Pancreas (tissue), 10 donors: ENCODE measurements at regions not wholly inside any gene's neighbourhood (a gene's known extent, or its start where the extent isn't known, plus 50 kb on each side); places are given as distances from the start of the nearest gene placed in this dataset.

ENCODE experiments used
- ATAC-seq, 4 donors: fragments of 200-7000 bp; cut with Tn5 transposase; one replicate each; pipeline versions ENCODE4 v1.8.0 to v1.9.1; 2020; ENCODE audit warnings: mild to moderate bottlenecking in 4 of 4, moderate library complexity in 4 of 4
- DNase-seq, 6 donors: peaks; one replicate each; pipeline ENCODE4 v3.0.0-alpha.2; 2020
- FAIRE-seq: peaks from 2 replicates; lab custom pipeline; 2012; peaks lifted over from hg19 to GRCh38; lab: Jason Lieb, UNC
- H3K27ac ChIP-seq, 4 donors: fragments of 200-600 bp; sonication (generic); 1 replicate in 3 of 4; 2 replicates in 1 of 4; pipeline versions ENCODE4 v1.5.0 to v1.8.0; 2020
- H3K27me3 ChIP-seq, 4 donors: fragments of 200-600 bp; one replicate each; pipeline ENCODE4 v1.8.0; 2021
- H3K36me3 ChIP-seq, 3 donors: fragments of 200-600 bp; sonication (generic) in 1 of 3; one replicate each; pipeline versions ENCODE4 v1.5.0 to v1.8.0; 2020 to 2021
- H3K4me1 ChIP-seq, 3 donors: fragments of 200-600 bp; one replicate each; pipeline ENCODE4 v1.8.0; 2021
- H3K4me3 ChIP-seq, 4 donors: fragments of 200-600 bp; sonication (generic) in 2 of 4; one replicate each; pipeline versions ENCODE4 v1.5.0 to v1.8.0; 2020 to 2021
- H3K9me3 ChIP-seq, 4 donors: fragments of 200-600 bp; one replicate each; pipeline ENCODE4 v1.8.0; 2021
- WGBS, 2 donors: extraction: QIAGEN DNeasy Blood & Tissue Kit; methylation state at CpG; one replicate each; pipeline ENCODE4 v1.1.7; 2013; 5-methylcytosine and 5-hydroxymethylcytosine counted together
- intact Hi-C, 3 donors: fragments of 100-400 bp; cut with DNase I; formaldehyde crosslinking; loops; one replicate each; pipeline versions ENCODE4 v1.11.1 to v1.14.2; 2022
- TF ChIP-seq, protein P1 (sequence below), 4 donors: fragments of 200-600 bp; sonication (generic) in 3 of 4; IDR thresholded peaks; one replicate each; pipeline versions ENCODE4 v1.5.0 to v1.8.0; 2021; ENCODE audit warnings: antibody characterized with exemption in 4 of 4
- donor health status: healthy with polysubstance abuse.
- donor health status: DM: no; HTN: no; CAD: no; lungs with moderate emphysema.
- donor health status: DM: no; HTN: no; CAD: no.
- donor health status: control.
- donor health status: control.
- donor health status: Bipolar disorder and iron deficiency.
- donor health status: DM: yes; HTN: yes; CAD: no.
- donor health status: DM: no; HTN: no; CAD: no.
- donor health status: DM: no; HTN: no; CAD: no.
- donor health status: DM: yes; HTN: yes; CAD: no.

- Histone ChIP-seq H3K27ac (no peak overlapping the region), H3K36me3 (no peaks in the 10 kb centered on the region), H3K27me3 (no peaks in the 10 kb centered on the region), H3K9me3 (no peaks in the 10 kb centered on the region), H3K4me3 (no peak overlapping the region), H3K4me1 (no peaks in the 10 kb centered on the region)
- ATAC-seq = no peak
- TF ChIP-seq, protein P1, sequence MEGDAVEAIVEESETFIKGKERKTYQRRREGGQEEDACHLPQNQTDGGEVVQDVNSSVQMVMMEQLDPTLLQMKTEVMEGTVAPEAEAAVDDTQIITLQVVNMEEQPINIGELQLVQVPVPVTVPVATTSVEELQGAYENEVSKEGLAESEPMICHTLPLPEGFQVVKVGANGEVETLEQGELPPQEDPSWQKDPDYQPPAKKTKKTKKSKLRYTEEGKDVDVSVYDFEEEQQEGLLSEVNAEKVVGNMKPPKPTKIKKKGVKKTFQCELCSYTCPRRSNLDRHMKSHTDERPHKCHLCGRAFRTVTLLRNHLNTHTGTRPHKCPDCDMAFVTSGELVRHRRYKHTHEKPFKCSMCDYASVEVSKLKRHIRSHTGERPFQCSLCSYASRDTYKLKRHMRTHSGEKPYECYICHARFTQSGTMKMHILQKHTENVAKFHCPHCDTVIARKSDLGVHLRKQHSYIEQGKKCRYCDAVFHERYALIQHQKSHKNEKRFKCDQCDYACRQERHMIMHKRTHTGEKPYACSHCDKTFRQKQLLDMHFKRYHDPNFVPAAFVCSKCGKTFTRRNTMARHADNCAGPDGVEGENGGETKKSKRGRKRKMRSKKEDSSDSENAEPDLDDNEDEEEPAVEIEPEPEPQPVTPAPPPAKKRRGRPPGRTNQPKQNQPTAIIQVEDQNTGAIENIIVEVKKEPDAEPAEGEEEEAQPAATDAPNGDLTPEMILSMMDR (IDR thresholded peaks at IDR 0.05) = no peak
- intact Hi-C loops = no loop called here
- no peak for FAIRE-seq
- no peak for DNase-seq
These were observed 87.2 kb upstream of the GYPC start for GRCh38 chr2:126568734-126569133.

DNA sequence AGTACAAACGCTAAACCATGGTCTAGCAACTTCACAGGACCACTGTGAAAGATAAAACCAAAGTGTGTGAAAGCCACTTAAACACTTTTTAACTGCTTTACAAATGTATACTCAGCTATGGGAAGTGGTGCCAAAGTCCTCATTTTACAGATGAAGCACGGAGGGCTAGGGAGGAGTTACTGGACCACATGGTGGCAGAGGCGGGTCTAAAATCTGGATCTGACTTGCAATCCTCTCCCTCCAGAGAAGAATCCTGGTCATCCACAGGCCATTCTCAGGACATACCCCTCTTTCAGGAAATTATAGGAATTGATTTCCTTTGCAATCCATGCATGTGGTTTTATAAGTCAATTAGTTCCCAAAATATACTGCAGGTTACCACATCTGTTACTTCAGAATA, 84.6 kb upstream of the GYPC start:
- WGBS, 2 donors = 48 to 52% methylated on average over 3 of the region's 3 CpGs
- no peak overlapping the region for H3K4me3 ChIP-seq
- H3K27me3 ChIP-seq = no peaks in the 10 kb centered on the region
- no peaks in the 10 kb centered on the region for H3K4me1 ChIP-seq
- no peak for DNase-seq
- TF ChIP-seq, protein P1 (IDR thresholded peaks at IDR 0.05) = no peak
- ATAC-seq = no peak
- intact Hi-C loops = no loop called here
- no peaks in the 10 kb centered on the region for H3K9me3 ChIP-seq
- FAIRE-seq = no peak
- H3K27ac ChIP-seq = no peak overlapping the region
- no peaks in the 10 kb centered on the region for H3K36me3 ChIP-seq

GRCh38 chr2:126575631-126576030, 80.3 kb upstream of the GYPC start:
- H3K27me3 ChIP-seq = no peaks in the 10 kb centered on the region
- ATAC-seq = no peak
- TF ChIP-seq, protein P1 (IDR thresholded peaks at IDR 0.05) = no peak
- no peaks in the 10 kb centered on the region for H3K9me3 ChIP-seq
- H3K27ac ChIP-seq = no peak overlapping the region
- no peaks in the 10 kb centered on the region for H3K4me1 ChIP-seq
- no peak for DNase-seq
- no peak for FAIRE-seq
- 44 to 48% methylated on average over 1 of the region's 1 CpG for WGBS, 2 donors
- intact Hi-C loops = no loop called here
- H3K4me3 ChIP-seq = no peak overlapping the region
- no peaks in the 10 kb centered on the region for H3K36me3 ChIP-seq

GRCh38 chr2:126579868-126580267, 76.1 kb upstream of the GYPC start:
- DNase-seq (no peak), FAIRE-seq (no peak), ATAC-seq (no peak)
- Histone ChIP-seq H3K4me3 (no peak overlapping the region), H3K27me3 (no peaks in the 10 kb centered on the region), H3K36me3 (no peaks in the 10 kb centered on the region), H3K27ac (no peak overlapping the region), H3K9me3 (no peaks in the 10 kb centered on the region), H3K4me1 (no peaks in the 10 kb centered on the region)
- intact Hi-C loops = no loop called here
- 72 to 83% methylated on average over 9 of the region's 9 CpGs for WGBS, 2 donors
- TF ChIP-seq, protein P1 (IDR thresholded peaks at IDR 0.05) = no peak

DNA sequence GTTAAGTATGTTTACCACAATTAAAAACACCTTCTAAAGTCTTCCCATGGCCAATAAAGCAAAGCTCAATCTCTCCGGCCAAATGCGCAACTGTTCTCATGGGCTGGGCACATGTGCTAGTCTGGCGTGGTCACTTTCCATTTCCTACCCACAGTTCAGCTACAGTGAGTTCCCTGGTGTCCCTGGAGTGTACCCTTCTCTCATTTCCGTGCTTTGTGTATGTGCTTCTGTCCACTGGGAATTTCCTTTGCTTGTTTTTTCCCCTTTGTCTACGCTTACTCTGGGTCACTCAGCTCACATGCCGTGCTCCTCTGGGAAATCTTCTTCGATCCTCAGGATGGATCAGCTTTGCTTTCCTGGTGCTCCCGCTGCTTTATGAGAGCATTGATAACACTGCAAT, 69.6 kb upstream of the GYPC start:
- H3K36me3 ChIP-seq = no peaks in the 10 kb centered on the region
- H3K4me3 ChIP-seq = no peak overlapping the region
- FAIRE-seq = no peak
- ATAC-seq = no peak
- H3K4me1 ChIP-seq = no peaks in the 10 kb centered on the region
- intact Hi-C loops = no loop called here
- WGBS, 2 donors = 69 to 73% methylated on average over 8 of the region's 8 CpGs
- DNase-seq = no peak
- H3K27me3 ChIP-seq = no peaks in the 10 kb centered on the region
- H3K9me3 ChIP-seq = no peaks in the 10 kb centered on the region
- TF ChIP-seq, protein P1 (IDR thresholded peaks at IDR 0.05) = no peak
- H3K27ac ChIP-seq = no peak overlapping the region
